HG02763 (cell line): ENCODE measurements at regions not wholly inside any gene's neighbourhood (a gene's known extent, or its start where the extent isn't known, plus 50 kb on each side); places are given as distances from the start of the nearest gene placed in this dataset.

Experiments used
- ATAC-seq: cut with Tn5 transposase; IDR thresholded peaks from one replicate; pipeline ENCODE4 v1.9.1; 2021; ENCODE audit warnings: mild to moderate bottlenecking, moderate library complexity; ENCODE audit not compliant: unreplicated experiment

- no peak for ATAC-seq
Observed at GRCh38 chr2:221845021-221845365, 272.9 kb upstream of the EPHA4 start.

GRCh38 chr2:221844212-221845020 is 272.3 kb upstream of the EPHA4 start:
- peak; percentile 47 for ATAC-seq

- no peak for ATAC-seq
Observed at GRCh38 chr2:221836095-221836494, 264.0 kb upstream of the EPHA4 start.

- ATAC-seq, result no peak
Observed at GRCh38 chr2:221833966-221834365, 261.9 kb upstream of the EPHA4 start.

GRCh38 chr2:221831051-221831450 is 258.9 kb upstream of the EPHA4 start:
- no peak for ATAC-seq

- ATAC-seq, result no peak
Observed at GRCh38 chr2:221822416-221822815, 250.3 kb upstream of the EPHA4 start.

- ATAC-seq, result no peak
Observed at GRCh38 chr2:221818616-221819320, 246.7 kb upstream of the EPHA4 start.

- no peak for ATAC-seq
Observed at GRCh38 chr2:221817878-221818277, 245.8 kb upstream of the EPHA4 start.

- ATAC-seq, result no peak
Observed at GRCh38 chr2:221817052-221817451, 244.9 kb upstream of the EPHA4 start.

- no peak for ATAC-seq
Observed at GRCh38 chr2:221816566-221816965, 244.5 kb upstream of the EPHA4 start.

- ATAC-seq, result no peak
Observed at GRCh38 chr2:221810650-221811049, 238.5 kb upstream of the EPHA4 start.

- no peak for ATAC-seq
Observed at GRCh38 chr2:221810245-221810644, 238.1 kb upstream of the EPHA4 start.

- no peak for ATAC-seq
Observed at GRCh38 chr2:221808488-221808887, 236.4 kb upstream of the EPHA4 start.

- ATAC-seq, result no peak
Observed at GRCh38 chr2:221807706-221808105, 235.6 kb upstream of the EPHA4 start.

- ATAC-seq, result no peak
Observed at GRCh38 chr2:221802089-221802488, 230.0 kb upstream of the EPHA4 start.

- no peak for ATAC-seq
Observed at GRCh38 chr2:221792971-221793521, 220.9 kb upstream of the EPHA4 start.

GRCh38 chr2:221791844-221792243 is 219.7 kb upstream of the EPHA4 start:
- no peak for ATAC-seq

- no peak for ATAC-seq
Observed at GRCh38 chr2:221787561-221787960, 215.5 kb upstream of the EPHA4 start.

GRCh38 chr2:221786297-221786926 is 214.3 kb upstream of the EPHA4 start:
- no peak for ATAC-seq

- ATAC-seq, result no peak
Observed at GRCh38 chr2:221780281-221780688, 208.2 kb upstream of the EPHA4 start.

GRCh38 chr2:221779614-221780067 is 207.5 kb upstream of the EPHA4 start:
- ATAC-seq, result no peak

- ATAC-seq, result no peak
Observed at GRCh38 chr2:221778025-221778424, 205.9 kb upstream of the EPHA4 start.
